NCI-H2029 treated with DMSO at 0.1 percent for 48 hours (cell line): ENCODE measurements at regions not wholly inside any gene's neighbourhood (a gene's known extent, or its start where the extent isn't known, plus 50 kb on each side); places are given as distances from the start of the nearest gene placed in this dataset.
A peak's percentile ranks its signal among the peaks of the same experiment; 100 is the strongest.

Source experiments
- DNase-seq: peaks from one replicate; lab custom pipeline; 2025; lab: John Stamatoyannopoulos, UW

GRCh38 chr1:5660141-5660935 lies 331.9 kb downstream of the NPHP4 start:
- DNase-seq = peak; percentile 16

GRCh38 chr1:5659606-5660005 lies 332.6 kb downstream of the NPHP4 start:
- no peak for DNase-seq

GRCh38 chr1:5658340-5659316 lies 333.6 kb downstream of the NPHP4 start:
- peak; percentile 50 for DNase-seq

GRCh38 chr1:5651964-5652821 lies 340.0 kb downstream of the NPHP4 start:
- DNase-seq = no peak

- DNase-seq = no peak
These were observed 340.8 kb downstream of the NPHP4 start for GRCh38 chr1:5651473-5651872.

GRCh38 chr1:5651027-5651410 lies 341.2 kb downstream of the NPHP4 start:
- DNase-seq = no peak

- DNase-seq = no peak
These were observed 341.8 kb downstream of the NPHP4 start for GRCh38 chr1:5650283-5651026.

GRCh38 chr1:5649795-5650194 lies 342.4 kb downstream of the NPHP4 start:
- DNase-seq = no peak

GRCh38 chr1:5649166-5649551 lies 343.1 kb downstream of the NPHP4 start:
- DNase-seq = no peak

- DNase-seq = peak; percentile 59
These were observed 343.6 kb downstream of the NPHP4 start for GRCh38 chr1:5648410-5649165.

- DNase-seq = no peak
These were observed 345.0 kb downstream of the NPHP4 start for GRCh38 chr1:5647234-5647633.

- DNase-seq = no peak
These were observed 345.6 kb downstream of the NPHP4 start for GRCh38 chr1:5646486-5647149.

- no peak for DNase-seq
These were observed 346.3 kb downstream of the NPHP4 start for GRCh38 chr1:5645929-5646328.

- no peak for DNase-seq
These were observed 347.2 kb downstream of the NPHP4 start for GRCh38 chr1:5645135-5645399.

- no peak for DNase-seq
These were observed 347.7 kb downstream of the NPHP4 start for GRCh38 chr1:5644281-5645134.

- DNase-seq = no peak
These were observed 348.7 kb downstream of the NPHP4 start for GRCh38 chr1:5643360-5644107.

- no peak for DNase-seq
These were observed 351.4 kb downstream of the NPHP4 start for GRCh38 chr1:5640845-5641244.

- DNase-seq = no peak
These were observed 353.0 kb downstream of the NPHP4 start for GRCh38 chr1:5639106-5639722.
